PC-9 (cell line): ENCODE measurements at regions not wholly inside any gene's neighbourhood (a gene's known extent, or its start where the extent isn't known, plus 50 kb on each side); places are given as distances from the start of the nearest gene placed in this dataset.
A peak's percentile ranks its signal among the peaks of the same experiment; 100 is the strongest.
"Not testable (repeated sequence)": the region's sequence is repeated elsewhere in the genome, so short reads cannot be mapped to it uniquely, and the experiment has no call there.

Experiments used
- BruUV-seq: library from RNA; stranded (reverse); fragments of 400-500 nt; replicated peaks from 2 replicates; lab custom pipeline; 2021; lab: Mats Ljungman, UMichigan
- CTCF ChIA-PET: fragments of 300-600 bp; sonication (Branson Sonifier 250); formaldehyde crosslinking; loops from one replicate; lab custom pipeline; 2022; ENCODE audit warnings: antibody characterized with exemption; lab: Charles Lee
- POLR2A ChIA-PET: fragments of 300-600 bp; sonication (Branson Sonifier 250); formaldehyde crosslinking; loops from one replicate; lab custom pipeline; 2022; ENCODE audit warnings: antibody characterized with exemption; ENCODE audit not compliant: unreplicated experiment; lab: Charles Lee
- DNase-seq, 2 experiments: peaks; one replicate each; pipeline versions ENCODE4 v3.0.0 to v3.0.0-alpha.2; 2015 to 2022; ENCODE audit warnings: mixed read lengths in 1 of 2
- H2AFZ ChIP-seq: fragments of 200-600 bp; sonication (generic); 2 replicates; pipeline ENCODE4 v1.8.1; 2017; ENCODE audit warnings: antibody characterized with exemption
- H3F3A ChIP-seq: fragments of 200-600 bp; sonication (generic); 2 replicates; pipeline ENCODE4 v1.8.1; 2017; ENCODE audit warnings: antibody characterized with exemption, mild to moderate bottlenecking, low read depth; ENCODE audit not compliant: insufficient read depth
- H3K27ac ChIP-seq: fragments of 200-600 bp; sonication (generic); 2 replicates; pipeline ENCODE4 v1.6.1; 2016; ENCODE audit warnings: mixed run types
- H3K27me3 ChIP-seq: fragments of 200-600 bp; sonication (generic); 2 replicates; pipeline ENCODE4 v1.6.1; 2016; ENCODE audit warnings: low read depth, mixed run types; ENCODE audit not compliant: insufficient read depth
- H3K36me3 ChIP-seq: fragments of 200-600 bp; sonication (generic); 2 replicates; pipeline ENCODE4 v1.6.1; 2016; ENCODE audit warnings: low read depth, mixed run types
- H3K4me1 ChIP-seq: fragments of 200-600 bp; sonication (generic); replicated peaks from 2 replicates; pipeline ENCODE4 v1.6.1; 2016; ENCODE audit warnings: mixed run types; ENCODE audit not compliant: insufficient read depth
- H3K4me2 ChIP-seq: fragments of 200-600 bp; sonication (generic); 2 replicates; pipeline ENCODE4 v1.6.1; 2017; ENCODE audit warnings: mixed run types
- H3K4me3 ChIP-seq: fragments of 200-600 bp; sonication (generic); 2 replicates; pipeline ENCODE4 v1.6.1; 2016; ENCODE audit warnings: mixed run types
- H3K79me2 ChIP-seq: fragments of 200-600 bp; sonication (generic); 2 replicates; pipeline ENCODE4 v1.6.1; 2017; ENCODE audit warnings: low read depth, mixed run types
- H3K9me2 ChIP-seq: fragments of 200-600 bp; sonication (generic); 2 replicates; pipeline ENCODE4 v1.8.1; 2017; ENCODE audit warnings: mild to moderate bottlenecking; ENCODE audit not compliant: insufficient read depth
- H3K9me3 ChIP-seq: fragments of 200-600 bp; sonication (generic); 2 replicates; pipeline ENCODE4 v1.8.1; 2016; ENCODE audit warnings: low read depth; ENCODE audit not compliant: insufficient read depth
- H4K20me1 ChIP-seq: fragments of 200-600 bp; sonication (generic); 2 replicates; pipeline ENCODE4 v1.8.1; 2017; ENCODE audit not compliant: insufficient read depth
- CTCF ChIP-seq: fragments of 200-600 bp; sonication (generic); conservative IDR thresholded peaks from 2 replicates; pipeline ENCODE4 v1.6.1; 2017; ENCODE audit warnings: mixed run types, antibody characterized with exemption, mild to moderate bottlenecking, moderate library complexity
- EZH2 ChIP-seq: fragments of 200-600 bp; sonication (generic); IDR thresholded peaks from 2 replicates; pipeline ENCODE4 v1.8.0; 2017; ENCODE audit warnings: antibody characterized with exemption, low read depth
- intact Hi-C: fragments of 100-400 bp; cut with micrococcal nuclease; formaldehyde crosslinking; loops from one replicate; pipeline ENCODE4 v1.10.0; 2022; ENCODE audit not compliant: unreplicated experiment

- Histone ChIP-seq H3K27me3 (peaks cover 48% of the 10 kb centered on the region), H3K9me3 (no peaks in the 10 kb centered on the region), H3K4me2 (no peak overlapping the region; the same call in 1 of the 2 replicates), H4K20me1 (no peaks in the 10 kb centered on the region), H3K9me2 (no peaks in the 10 kb centered on the region), H3K27ac (no peak overlapping the region), H3F3A (no peaks in the 10 kb centered on the region), H3K36me3 (no peaks in the 10 kb centered on the region), H2AFZ (no peak overlapping the region), H3K4me1 (no peaks in the 10 kb centered on the region; the same call in 1 of the 2 replicates), H3K79me2 (no peaks in the 10 kb centered on the region), H3K4me3 (no peak overlapping the region)
- peak in 1 of 2 experiments; percentile 46 for DNase-seq
- TF ChIP-seq EZH2 (no peak), CTCF (no peak)
- BruUV-seq, result no TSS peak
- ChIA-PET POLR2A (no interaction called here), CTCF (no interaction called here)
- intact Hi-C loops, result no loop called here
Observed at GRCh38 chrX:1059576-1060561, 152.6 kb downstream of the CRLF2 start.

- POLR2A ChIA-PET, H3F3A ChIP-seq, H3K27ac ChIP-seq, DNase-seq, H3K9me2 ChIP-seq, H2AFZ ChIP-seq, H3K4me3 ChIP-seq, intact Hi-C loops, H3K4me2 ChIP-seq, BruUV-seq, CTCF ChIA-PET, H3K79me2 ChIP-seq, H4K20me1 ChIP-seq, H3K36me3 ChIP-seq, H3K4me1 ChIP-seq: not testable (repeated sequence)
- H3K9me3 ChIP-seq, result peaks cover 11% of the 10 kb centered on the region; the same call in 1 of the 2 replicates
- H3K27me3 ChIP-seq, result peaks cover 14% of the 10 kb centered on the region
Observed at GRCh38 chrX:1053600-1053999, 158.8 kb downstream of the CRLF2 start.

- no peak overlapping the region for H2AFZ ChIP-seq
- no peak for TF ChIP-seq CTCF
- no peak for TF ChIP-seq EZH2
- no TSS peak for BruUV-seq
- peaks cover 13% of the 10 kb centered on the region for H3K27me3 ChIP-seq
- intact Hi-C loops, result no loop called here
- H3K4me2 ChIP-seq, result no peak overlapping the region
- H3K27ac ChIP-seq, result no peak overlapping the region
- no peak overlapping the region for H3K4me3 ChIP-seq
- no peaks in the 10 kb centered on the region for H3K79me2 ChIP-seq
- no peaks in the 10 kb centered on the region for H3K36me3 ChIP-seq
- no peak for DNase-seq
- peaks cover 11% of the 10 kb centered on the region; the same call in 1 of the 2 replicates for H3K9me3 ChIP-seq
- H3K9me2 ChIP-seq, result no peaks in the 10 kb centered on the region
- ChIA-PET POLR2A (no interaction called here), CTCF (no interaction called here)
- no peaks in the 10 kb centered on the region for H4K20me1 ChIP-seq
- no peaks in the 10 kb centered on the region for H3K4me1 ChIP-seq
- H3F3A ChIP-seq, result no peaks in the 10 kb centered on the region
Observed at GRCh38 chrX:1053072-1053471, 159.4 kb downstream of the CRLF2 start.
